ENCODE measurements at regions not wholly inside any gene's neighbourhood (a gene's known extent, or its start where the extent isn't known, plus 50 kb on each side); places are given as distances from the start of the nearest gene placed in this dataset.

DNA sequence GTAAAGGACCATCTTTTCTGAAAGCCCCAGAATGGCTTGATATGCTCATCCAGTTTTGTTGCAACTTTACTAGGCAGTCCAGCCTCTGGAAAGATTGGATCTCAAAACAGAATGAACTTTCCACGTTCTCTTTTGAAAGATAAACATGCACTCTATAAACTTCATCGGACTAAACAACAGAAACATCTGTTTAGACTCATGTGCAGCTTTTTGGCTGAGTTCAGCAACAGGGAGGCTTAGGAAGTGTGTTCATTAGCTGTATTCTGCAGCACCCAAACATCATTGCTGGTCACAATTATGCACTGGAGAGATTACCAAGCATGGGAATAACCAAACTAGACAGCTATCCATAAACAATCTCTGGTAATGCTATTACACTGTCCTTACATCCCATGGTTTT is 180.5 kb downstream of the TENT5A start:
- no peak overlapping the region for H3K4me3 ChIP-seq (ENCODE audit: insufficient read depth, low read depth, low read length)
- no peaks in the 10 kb centered on the region for H3K36me3 ChIP-seq (ENCODE audit: control insufficient read depth, insufficient read depth, low read length)
- H3K27me3 ChIP-seq (ENCODE audit: control insufficient read depth, insufficient read depth, low read length, poor library complexity, severe bottlenecking) = no peaks in the 10 kb centered on the region
- no peak overlapping the region for H3K27ac ChIP-seq (ENCODE audit: insufficient read depth, low read depth, low read length, poor library complexity, severe bottlenecking)
- 91 to 93% methylated on average over 2 of the region's 2 CpGs for WGBS, 2 experiments
- H3K4me1 ChIP-seq (ENCODE audit: control insufficient read depth, insufficient read depth, low read length) = no peaks in the 10 kb centered on the region
- no peaks in the 10 kb centered on the region for H3K9me3 ChIP-seq (ENCODE audit: control insufficient read depth, low read length)

DNA sequence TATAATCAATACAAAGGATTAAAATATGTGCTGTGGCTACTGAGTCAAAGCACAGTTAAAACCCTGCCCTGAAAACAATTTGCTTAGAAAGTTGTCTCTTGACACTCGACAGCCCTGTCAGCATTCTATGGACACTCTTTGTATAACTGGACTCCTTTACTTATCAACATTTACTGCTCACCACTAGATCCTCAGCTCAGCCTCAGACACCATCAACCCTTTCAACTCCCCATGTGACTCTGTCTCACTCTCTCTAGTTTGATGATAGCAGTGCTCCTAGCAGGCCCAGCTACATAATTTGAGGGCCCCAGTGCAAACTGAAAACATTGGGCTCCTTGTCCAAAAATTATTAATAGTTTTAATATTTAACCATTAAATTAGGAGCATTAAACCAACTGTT is 181.8 kb downstream of the TENT5A start:
- H3K9me3 ChIP-seq (ENCODE audit: control insufficient read depth, low read length) = no peaks in the 10 kb centered on the region
- no peak overlapping the region for H3K27ac ChIP-seq (ENCODE audit: insufficient read depth, low read depth, low read length, poor library complexity, severe bottlenecking)
- H3K4me3 ChIP-seq (ENCODE audit: insufficient read depth, low read depth, low read length) = no peak overlapping the region
- H3K4me1 ChIP-seq (ENCODE audit: control insufficient read depth, insufficient read depth, low read length) = no peaks in the 10 kb centered on the region
- WGBS, 2 experiments = 88 to 96% methylated on average over 1 of the region's 1 CpG
- H3K27me3 ChIP-seq (ENCODE audit: control insufficient read depth, insufficient read depth, low read length, poor library complexity, severe bottlenecking) = no peaks in the 10 kb centered on the region
- no peaks in the 10 kb centered on the region for H3K36me3 ChIP-seq (ENCODE audit: control insufficient read depth, insufficient read depth, low read length)

DNA sequence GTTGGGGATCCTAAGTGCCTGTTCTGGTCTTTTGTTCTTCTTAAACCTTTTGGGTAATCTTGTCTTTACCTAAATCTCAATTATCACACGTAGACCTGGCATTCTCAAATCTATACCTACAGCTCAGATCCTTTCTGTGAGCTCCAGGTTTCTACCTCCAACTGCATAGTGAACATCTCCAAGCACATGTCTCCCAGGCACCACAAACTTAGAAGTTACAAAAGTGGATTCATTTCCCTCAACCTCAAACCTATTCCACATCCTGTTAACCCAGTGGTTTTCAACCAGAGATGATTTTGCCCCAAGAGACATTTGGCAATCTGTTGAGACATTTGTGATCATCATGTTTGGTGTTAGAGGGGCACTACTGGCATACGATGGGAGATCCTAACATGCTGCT is 183.5 kb downstream of the TENT5A start:
- WGBS, 2 experiments = 84 to 86% methylated on average over 1 of the region's 2 CpGs

DNA sequence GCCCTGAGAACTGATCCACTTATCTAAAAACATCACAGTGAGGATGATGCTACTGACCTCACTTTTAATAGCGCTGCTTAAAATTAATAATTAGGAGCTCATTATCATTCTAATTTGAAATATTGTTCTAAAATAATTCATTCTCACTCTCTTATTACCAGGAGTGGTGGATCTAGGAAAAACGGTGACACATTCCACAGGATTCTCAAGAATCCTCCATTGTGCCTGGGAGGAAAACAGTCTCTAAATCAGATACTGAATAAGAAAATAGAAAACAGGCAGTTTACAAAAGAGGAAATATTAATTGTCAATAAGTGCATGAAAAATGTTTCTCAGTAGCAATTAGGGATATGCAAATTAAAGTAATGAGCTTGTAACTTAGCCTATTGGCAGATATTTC is 187.4 kb downstream of the TENT5A start:
- 79% methylated on average over 1 of the region's 2 CpGs; no CpG with 5 or more reads in 1 of the 2 experiments for WGBS, 2 experiments
- Histone ChIP-seq H3K36me3 (ENCODE audit: control insufficient read depth, insufficient read depth, low read length) (no peaks in the 10 kb centered on the region), H3K4me1 (ENCODE audit: control insufficient read depth, insufficient read depth, low read length) (no peaks in the 10 kb centered on the region), H3K27ac (ENCODE audit: insufficient read depth, low read depth, low read length, poor library complexity, severe bottlenecking) (no peak overlapping the region), H3K4me3 (ENCODE audit: insufficient read depth, low read depth, low read length) (no peak overlapping the region), H3K9me3 (ENCODE audit: control insufficient read depth, low read length) (no peaks in the 10 kb centered on the region), H3K27me3 (ENCODE audit: control insufficient read depth, insufficient read depth, low read length, poor library complexity, severe bottlenecking) (no peaks in the 10 kb centered on the region)

More for the DNA sequence above, 183.5 kb downstream of the TENT5A start:
- Histone ChIP-seq H3K27me3 (ENCODE audit: control insufficient read depth, insufficient read depth, low read length, poor library complexity, severe bottlenecking) (no peaks in the 10 kb centered on the region), H3K36me3 (ENCODE audit: control insufficient read depth, insufficient read depth, low read length) (no peaks in the 10 kb centered on the region), H3K9me3 (ENCODE audit: control insufficient read depth, low read length) (no peaks in the 10 kb centered on the region), H3K4me1 (ENCODE audit: control insufficient read depth, insufficient read depth, low read length) (no peaks in the 10 kb centered on the region), H3K27ac (ENCODE audit: insufficient read depth, low read depth, low read length, poor library complexity, severe bottlenecking) (no peak overlapping the region), H3K4me3 (ENCODE audit: insufficient read depth, low read depth, low read length) (no peak overlapping the region)

DNA sequence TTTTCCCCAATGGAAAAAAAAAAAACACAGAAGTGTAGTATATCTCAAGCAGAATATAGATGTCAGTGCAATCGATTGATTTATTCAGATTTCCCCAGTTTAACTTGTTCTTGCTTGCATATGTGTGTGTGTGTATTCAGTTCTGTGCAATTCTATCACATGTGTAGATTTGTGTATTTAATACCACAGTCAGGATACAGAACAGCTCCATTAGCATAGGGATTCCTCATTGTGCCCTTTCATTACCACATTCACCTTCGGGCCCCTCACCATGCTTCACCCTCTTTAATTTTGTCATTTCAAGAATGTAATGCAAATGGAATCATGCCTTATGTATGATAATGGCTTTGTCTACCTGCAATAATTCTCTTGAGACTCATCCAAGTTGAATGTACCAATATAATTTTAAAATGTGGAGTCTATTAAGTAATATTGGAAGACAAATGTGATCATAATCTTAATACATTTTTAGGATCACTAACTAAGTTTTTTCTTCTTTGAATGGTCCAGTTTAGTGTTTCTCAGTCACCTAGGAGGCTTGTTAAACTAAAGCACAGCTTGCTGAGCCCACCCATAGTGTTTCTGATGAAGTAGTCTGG is 187.9 kb downstream of the TENT5A start:
- Histone ChIP-seq H3K27ac (ENCODE audit: insufficient read depth, low read depth, low read length, poor library complexity, severe bottlenecking) (no peak overlapping the region), H3K36me3 (ENCODE audit: control insufficient read depth, insufficient read depth, low read length) (no peaks in the 10 kb centered on the region), H3K27me3 (ENCODE audit: control insufficient read depth, insufficient read depth, low read length, poor library complexity, severe bottlenecking) (no peaks in the 10 kb centered on the region), H3K4me1 (ENCODE audit: control insufficient read depth, insufficient read depth, low read length) (no peaks in the 10 kb centered on the region), H3K9me3 (ENCODE audit: control insufficient read depth, low read length) (no peaks in the 10 kb centered on the region), H3K4me3 (ENCODE audit: insufficient read depth, low read depth, low read length) (no peak overlapping the region)
- WGBS, 2 experiments = 92 to 100% methylated on average over 2 of the region's 2 CpGs

DNA sequence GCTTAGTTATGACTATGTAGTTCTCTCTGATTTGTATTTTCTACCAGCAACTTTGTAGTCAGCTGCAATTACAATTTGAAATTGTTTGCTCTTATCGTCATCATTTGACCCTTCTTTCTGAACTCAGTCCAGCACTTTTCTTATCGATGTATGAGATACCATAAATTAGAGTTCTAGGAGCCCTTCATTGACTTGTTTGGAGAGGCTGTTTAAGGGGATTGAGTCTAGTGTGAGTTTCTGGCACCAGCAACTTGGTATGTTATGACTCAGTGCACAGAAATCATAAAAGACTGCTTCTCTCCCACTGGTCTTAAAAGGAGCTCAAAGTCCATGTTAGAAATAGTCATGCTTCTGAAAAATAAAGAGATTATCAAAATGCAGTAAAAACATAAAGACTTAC is 190.3 kb downstream of the TENT5A start:
- no peak overlapping the region for H3K27ac ChIP-seq (ENCODE audit: insufficient read depth, low read depth, low read length, poor library complexity, severe bottlenecking)

DNA sequence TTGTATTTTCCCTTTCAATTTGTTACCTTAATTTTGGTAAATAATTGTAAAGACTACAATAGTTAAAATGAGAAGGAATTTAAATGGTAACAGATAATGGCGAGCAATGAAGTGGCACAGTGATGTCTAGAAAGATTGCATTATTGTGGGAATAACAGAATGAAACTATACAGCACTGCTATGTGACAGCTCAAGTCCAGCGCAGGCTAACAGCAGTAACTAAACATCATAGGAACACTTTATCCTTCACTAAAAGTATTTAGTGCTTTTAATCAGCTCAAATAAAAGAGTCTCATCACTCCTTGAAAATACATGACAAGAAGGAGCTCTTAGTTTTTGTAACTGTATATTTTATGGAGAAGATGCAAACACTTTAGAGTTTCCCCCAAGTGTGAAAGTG is 190.8 kb downstream of the TENT5A start:
- no peaks in the 10 kb centered on the region for H3K9me3 ChIP-seq (ENCODE audit: control insufficient read depth, low read length)
- no peak overlapping the region for H3K4me3 ChIP-seq (ENCODE audit: insufficient read depth, low read depth, low read length)
- 94 to 96% methylated on average over 2 of the region's 2 CpGs for WGBS, 2 experiments
- H3K27ac ChIP-seq (ENCODE audit: insufficient read depth, low read depth, low read length, poor library complexity, severe bottlenecking) = no peak overlapping the region
- H3K27me3 ChIP-seq (ENCODE audit: control insufficient read depth, insufficient read depth, low read length, poor library complexity, severe bottlenecking) = no peaks in the 10 kb centered on the region
- no peaks in the 10 kb centered on the region for H3K36me3 ChIP-seq (ENCODE audit: control insufficient read depth, insufficient read depth, low read length)
- no peaks in the 10 kb centered on the region for H3K4me1 ChIP-seq (ENCODE audit: control insufficient read depth, insufficient read depth, low read length)

More for the DNA sequence above, 190.3 kb downstream of the TENT5A start:
- Histone ChIP-seq H3K27me3 (ENCODE audit: control insufficient read depth, insufficient read depth, low read length, poor library complexity, severe bottlenecking) (no peaks in the 10 kb centered on the region), H3K36me3 (ENCODE audit: control insufficient read depth, insufficient read depth, low read length) (no peaks in the 10 kb centered on the region), H3K9me3 (ENCODE audit: control insufficient read depth, low read length) (no peaks in the 10 kb centered on the region), H3K4me1 (ENCODE audit: control insufficient read depth, insufficient read depth, low read length) (no peaks in the 10 kb centered on the region), H3K4me3 (ENCODE audit: insufficient read depth, low read depth, low read length) (no peak overlapping the region)
- 97 to 100% methylated on average over 2 of the region's 2 CpGs for WGBS, 2 experiments

DNA sequence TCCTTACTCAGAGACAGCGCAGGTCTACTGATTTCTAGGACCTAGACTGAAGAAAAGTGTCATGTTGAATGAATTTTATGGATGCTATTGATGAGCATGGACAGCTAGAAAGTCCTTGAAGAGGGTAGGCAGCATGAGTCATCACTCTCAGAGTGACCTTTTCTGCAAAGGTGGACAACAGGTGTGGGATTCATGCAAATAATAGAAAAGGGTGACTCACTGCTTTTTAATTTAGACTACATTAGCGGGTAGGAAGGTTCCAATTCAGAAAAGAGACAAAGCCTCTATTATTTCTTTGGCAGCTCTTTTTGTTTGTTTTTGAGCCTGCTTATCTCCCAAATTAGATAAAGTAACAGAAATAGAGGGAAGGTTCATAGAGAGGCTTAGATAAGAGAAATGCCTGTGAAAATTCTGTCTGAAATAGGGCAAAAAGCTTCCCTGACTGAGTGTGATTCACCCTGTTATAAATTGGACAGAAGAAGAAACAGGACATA is 191.4 kb downstream of the TENT5A start:
- Histone ChIP-seq H3K36me3 (ENCODE audit: control insufficient read depth, insufficient read depth, low read length) (no peaks in the 10 kb centered on the region), H3K4me3 (ENCODE audit: insufficient read depth, low read depth, low read length) (no peak overlapping the region), H3K27me3 (ENCODE audit: control insufficient read depth, insufficient read depth, low read length, poor library complexity, severe bottlenecking) (no peaks in the 10 kb centered on the region), H3K4me1 (ENCODE audit: control insufficient read depth, insufficient read depth, low read length) (no peaks in the 10 kb centered on the region), H3K9me3 (ENCODE audit: control insufficient read depth, low read length) (no peaks in the 10 kb centered on the region), H3K27ac (ENCODE audit: insufficient read depth, low read depth, low read length, poor library complexity, severe bottlenecking) (no peak overlapping the region)
- 75 to 84% methylated on average over 2 of the region's 2 CpGs for WGBS, 2 experiments

DNA sequence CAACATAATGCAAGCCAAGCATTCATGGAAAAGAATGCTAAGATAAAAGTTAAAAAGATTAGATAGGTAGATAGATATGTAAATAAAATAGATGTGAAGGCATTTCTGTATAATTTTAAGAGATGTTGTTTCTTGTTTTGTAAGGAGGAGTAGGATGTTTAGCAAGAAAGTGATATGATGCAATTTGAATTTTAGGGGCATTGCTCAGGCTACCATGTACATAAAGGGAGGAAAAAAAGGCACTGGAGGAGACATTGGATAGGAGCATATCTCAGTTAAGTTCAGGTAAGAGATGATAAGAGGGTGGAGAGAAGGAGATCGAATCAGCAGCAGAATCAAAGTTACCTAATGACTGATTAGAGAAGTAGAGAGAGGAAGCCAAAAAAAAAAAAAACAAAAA is 194.7 kb downstream of the TENT5A start:
- no peaks in the 10 kb centered on the region for H3K9me3 ChIP-seq (ENCODE audit: control insufficient read depth, low read length)
- H3K27me3 ChIP-seq (ENCODE audit: control insufficient read depth, insufficient read depth, low read length, poor library complexity, severe bottlenecking) = no peaks in the 10 kb centered on the region
- 82 to 93% methylated on average over 1 of the region's 1 CpG for WGBS, 2 experiments

DNA sequence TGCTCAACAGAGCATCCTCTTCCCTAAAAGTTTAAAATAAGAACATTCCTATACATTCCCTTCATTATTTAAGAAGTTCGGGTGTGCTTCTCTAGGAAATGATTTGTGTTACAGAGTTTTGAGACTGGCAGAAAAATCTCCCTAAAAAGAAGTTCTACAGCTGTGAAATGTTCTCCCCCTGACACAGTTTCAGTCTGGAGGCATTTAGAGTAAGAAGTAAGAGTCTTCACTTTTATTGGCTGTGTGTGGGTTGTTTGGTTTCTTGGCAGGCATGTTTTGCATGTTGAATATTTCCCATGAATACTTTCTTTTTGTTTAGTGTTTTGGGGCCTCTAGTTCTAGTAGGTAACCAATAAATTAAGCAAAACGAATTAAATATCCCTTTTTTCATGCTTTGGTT is 195.9 kb downstream of the TENT5A start:
- Histone ChIP-seq H3K27me3 (ENCODE audit: control insufficient read depth, insufficient read depth, low read length, poor library complexity, severe bottlenecking) (no peaks in the 10 kb centered on the region), H3K9me3 (ENCODE audit: control insufficient read depth, low read length) (no peaks in the 10 kb centered on the region), H3K36me3 (ENCODE audit: control insufficient read depth, insufficient read depth, low read length) (no peaks in the 10 kb centered on the region), H3K4me1 (ENCODE audit: control insufficient read depth, insufficient read depth, low read length) (no peaks in the 10 kb centered on the region), H3K4me3 (ENCODE audit: insufficient read depth, low read depth, low read length) (no peak overlapping the region), H3K27ac (ENCODE audit: insufficient read depth, low read depth, low read length, poor library complexity, severe bottlenecking) (no peak overlapping the region)
- WGBS, 2 experiments = 85% methylated on average over 1 of the region's 2 CpGs; no CpG with 5 or more reads in 1 of the 2 experiments

More for the DNA sequence above, 194.7 kb downstream of the TENT5A start:
- Histone ChIP-seq H3K36me3 (ENCODE audit: control insufficient read depth, insufficient read depth, low read length) (no peaks in the 10 kb centered on the region), H3K4me1 (ENCODE audit: control insufficient read depth, insufficient read depth, low read length) (no peaks in the 10 kb centered on the region), H3K27ac (ENCODE audit: insufficient read depth, low read depth, low read length, poor library complexity, severe bottlenecking) (no peak overlapping the region), H3K4me3 (ENCODE audit: insufficient read depth, low read depth, low read length) (no peak overlapping the region)
